ENCODE measurements at regions not wholly inside any gene's neighbourhood (a gene's known extent, or its start where the extent isn't known, plus 50 kb on each side); places are given as distances from the start of the nearest gene placed in this dataset.
A peak's percentile ranks its signal among the peaks of the same experiment; 100 is the strongest.

DNA sequence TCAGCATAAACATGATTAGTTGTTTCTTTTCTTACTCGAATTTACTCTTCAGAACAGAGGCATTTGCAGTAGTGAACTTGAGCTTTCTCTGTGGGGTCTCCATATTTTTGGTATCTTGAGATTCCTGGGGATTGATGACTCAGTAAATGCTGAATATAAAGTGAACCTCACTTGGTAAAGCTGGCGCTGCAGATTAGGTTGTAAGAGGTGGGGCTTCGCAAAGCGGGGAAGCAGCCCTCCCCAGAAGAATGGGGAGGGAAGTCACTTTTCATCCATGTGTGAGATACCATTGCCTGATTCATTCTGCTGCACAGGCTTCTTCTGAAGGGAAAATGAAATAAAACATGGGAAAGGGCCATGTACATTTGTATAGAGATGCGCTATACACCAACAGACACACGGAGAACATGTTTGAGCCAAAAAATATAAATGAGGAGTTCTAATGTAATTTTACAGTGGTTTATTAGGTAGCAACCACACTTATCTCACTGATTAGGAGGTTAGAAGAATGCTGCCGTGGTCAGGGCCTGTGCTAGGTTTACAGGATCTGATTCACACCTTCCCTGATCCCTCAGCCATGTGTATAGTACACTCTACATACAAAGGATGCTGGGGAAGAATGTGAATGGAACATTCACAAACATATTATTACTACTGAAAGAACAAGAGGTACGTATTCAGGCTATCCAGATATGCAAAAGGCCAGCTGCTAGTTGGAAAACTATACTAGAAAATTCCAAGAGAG is 63.5 kb downstream of the DNTTIP2 start:
- no peak overlapping the region for H3K27ac ChIP-seq
- TF ChIP-seq ZFX (IDR thresholded peaks at IDR 0.05) (no peak), CTCF (conservative IDR thresholded peaks at IDR 0.05) (no peak)

DNA sequence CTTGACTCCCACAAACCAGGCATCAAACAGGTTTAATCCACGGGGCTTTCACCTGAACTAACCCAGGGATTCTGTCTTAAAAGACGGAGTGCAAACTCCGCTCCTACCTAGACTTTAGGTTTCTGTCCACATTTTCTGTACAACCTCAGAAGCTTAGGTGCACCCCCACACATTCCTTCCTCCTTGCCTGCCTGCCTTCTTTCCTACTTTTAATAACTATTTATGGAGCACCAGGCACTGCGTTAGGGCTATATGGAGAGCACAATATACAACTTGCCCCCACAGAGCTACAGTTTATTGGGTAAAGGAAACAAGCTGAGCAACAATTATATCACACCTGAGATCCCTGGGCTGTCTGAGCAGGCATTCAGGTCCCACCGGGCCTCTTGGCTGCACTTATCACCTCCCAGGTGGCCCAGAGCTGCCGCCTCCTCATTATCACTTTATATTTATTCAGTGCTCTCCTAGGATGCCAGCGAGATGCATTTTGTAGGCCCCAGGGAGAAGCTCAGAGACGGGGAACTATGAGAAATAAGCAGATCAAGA is 64.1 kb downstream of the DNTTIP2 start:
- no peak overlapping the region for H3K27ac ChIP-seq
- TF ChIP-seq CTCF (conservative IDR thresholded peaks at IDR 0.05) (no peak), ZFX (IDR thresholded peaks at IDR 0.05) (no peak)

DNA sequence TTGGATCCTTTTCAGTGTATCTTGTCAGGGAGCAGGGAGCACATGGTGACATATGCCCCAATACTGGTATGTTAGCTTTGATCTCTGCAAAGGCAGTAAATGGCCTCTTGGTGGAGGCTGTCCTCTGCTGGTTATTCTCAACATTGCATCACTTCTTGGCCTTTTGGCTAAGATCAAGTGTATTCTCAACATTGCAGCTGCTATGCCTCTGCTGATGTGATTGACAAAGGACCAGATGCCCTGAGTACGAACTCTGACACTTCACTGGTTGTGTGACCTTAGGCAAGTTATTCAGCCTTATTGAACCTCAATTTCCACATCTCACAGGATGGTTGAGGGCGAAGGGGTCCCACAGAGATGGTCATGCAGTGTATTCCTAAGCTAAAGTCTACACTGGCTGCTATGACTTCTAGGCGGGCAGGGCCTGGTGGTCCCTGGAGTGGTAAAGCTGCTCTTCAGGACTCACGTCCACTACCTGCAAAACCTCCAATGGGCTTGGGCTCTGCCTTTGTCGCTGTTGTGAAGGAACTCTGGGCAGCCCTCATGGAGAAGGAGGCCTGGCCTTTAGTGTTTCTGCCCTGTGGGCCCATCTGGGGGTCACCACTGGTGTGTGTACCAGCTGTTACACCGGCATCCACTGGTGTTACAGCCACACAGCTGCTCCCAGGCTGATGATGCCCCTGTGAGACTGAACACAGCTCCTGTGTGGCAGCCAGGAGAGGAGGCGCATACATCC is 64.8 kb downstream of the DNTTIP2 start:
- no peak overlapping the region for H3K27ac ChIP-seq
- peak; percentile 100 for TF ChIP-seq CTCF (conservative IDR thresholded peaks at IDR 0.05)
- TF ChIP-seq ZFX (IDR thresholded peaks at IDR 0.05) = no peak

- H3K27ac ChIP-seq = no peak overlapping the region
- TF ChIP-seq CTCF (conservative IDR thresholded peaks at IDR 0.05) (no peak), ZFX (IDR thresholded peaks at IDR 0.05) (no peak)
Measured at GRCh38 chr1:93813076-93813475, 65.9 kb downstream of the DNTTIP2 start.

DNA sequence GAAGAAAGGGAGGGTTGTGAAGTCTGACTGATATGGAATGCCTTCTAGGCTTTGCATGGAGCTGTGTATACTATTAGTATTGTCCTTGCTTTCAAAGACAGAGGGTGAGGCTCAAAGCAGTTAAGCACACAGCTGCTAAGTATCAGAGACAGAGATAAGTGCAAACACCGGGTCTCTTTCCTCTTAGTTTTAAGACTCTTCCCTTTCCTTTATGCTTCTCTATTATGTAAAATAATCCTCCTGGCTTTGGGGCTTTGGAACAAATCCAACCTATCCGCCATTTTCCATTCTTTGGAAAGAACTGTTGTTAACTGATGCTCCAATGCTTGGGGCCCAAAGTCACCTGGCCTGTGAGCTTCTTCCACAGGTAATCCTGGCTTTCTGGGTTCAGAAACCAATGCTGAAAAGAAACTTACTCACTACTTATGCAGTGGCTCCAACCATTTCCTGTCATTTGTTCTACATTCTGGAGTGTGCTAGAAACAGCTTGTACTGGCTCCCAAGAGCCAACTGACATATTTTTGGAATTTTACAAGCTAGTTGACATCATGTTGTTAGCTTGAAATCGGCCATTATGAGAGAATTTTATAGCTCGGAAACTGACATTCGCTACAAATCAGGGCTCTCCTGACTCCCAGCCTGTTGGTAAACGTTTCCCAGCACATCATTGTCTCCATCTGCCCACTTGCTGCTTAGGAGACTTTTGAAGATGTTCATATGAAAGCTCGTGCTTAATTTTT is 67.5 kb downstream of the DNTTIP2 start:
- no peak overlapping the region for H3K27ac ChIP-seq
- TF ChIP-seq CTCF (conservative IDR thresholded peaks at IDR 0.05) = no peak
- TF ChIP-seq ZFX (IDR thresholded peaks at IDR 0.05) = no peak

DNA sequence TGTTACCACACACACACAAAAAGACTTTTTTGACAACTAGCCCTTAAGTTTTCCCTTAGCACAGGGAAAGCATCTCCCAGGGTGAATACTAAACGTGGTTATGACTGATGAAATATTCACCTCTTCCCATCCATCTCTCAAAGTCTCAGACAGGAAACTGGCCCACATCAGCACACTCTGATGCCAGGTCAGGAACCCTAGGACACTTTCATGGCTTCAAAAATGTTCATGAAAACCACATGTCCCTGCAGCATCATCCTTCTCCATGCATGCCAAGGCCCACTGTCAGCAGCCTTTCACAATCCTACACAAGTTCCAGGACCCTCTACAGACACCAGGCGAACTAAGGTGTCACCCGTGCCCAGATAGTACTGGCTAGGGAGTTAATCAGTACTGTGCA is 68.7 kb downstream of the DNTTIP2 start:
- no peak for TF ChIP-seq CTCF (conservative IDR thresholded peaks at IDR 0.05)
- no peak for TF ChIP-seq ZFX (IDR thresholded peaks at IDR 0.05)
- H3K27ac ChIP-seq = no peak overlapping the region
